AG04450 (cell line): ENCODE measurements at regions not wholly inside any gene's neighbourhood (a gene's known extent, or its start where the extent isn't known, plus 50 kb on each side); places are given as distances from the start of the nearest gene placed in this dataset.

Experiments used
- CTCF ChIA-PET: fragments of 300-600, 350-600 bp; formaldehyde crosslinking; extraction: SDS; loops from one replicate; lab custom pipeline; 2022; ENCODE audit warnings: antibody characterized with exemption, inconsistent platforms; lab: Charles Lee
- POLR2A ChIA-PET: fragments of 350-600 bp; formaldehyde crosslinking; extraction: SDS; loops from one replicate; lab custom pipeline; 2021; ENCODE audit warnings: antibody characterized with exemption, inconsistent platforms; lab: Yijun Ruan, JAX
- DNase-seq: peaks from one replicate; pipeline ENCODE4 v3.0.0-alpha.2; 2011; ENCODE audit warnings: low read depth, low spot score
- H3K27ac ChIP-seq: one replicate; pipeline ENCODE4 v1.5.1; 2012; ENCODE audit warnings: low read depth, low read length, control low read depth
- H3K27me3 ChIP-seq: one replicate; pipeline ENCODE4 v1.6.0; 2012; ENCODE audit warnings: low read length; ENCODE audit not compliant: control insufficient read depth, insufficient read depth
- H3K4me3 ChIP-seq: 2 replicates; pipeline ENCODE4 v1.5.1; 2011; ENCODE audit warnings: mild to moderate bottlenecking, low read depth, low read length, control low read depth
- H3K9me3 ChIP-seq: 2 replicates; pipeline ENCODE4 v1.5.1; 2012; ENCODE audit warnings: low read length; ENCODE audit not compliant: control insufficient read depth, insufficient read depth
- CTCF ChIP-seq: IDR thresholded peaks from 2 replicates; pipeline ENCODE4 v1.5.1; 2011; ENCODE audit warnings: low read depth, low read length, control low read depth, inconsistent platforms

- POLR2A ChIA-PET, result no interaction called here
- H3K4me3 ChIP-seq, result no peak overlapping the region
- TF ChIP-seq CTCF, result no peak
- H3K27me3 ChIP-seq, result no peaks in the 10 kb centered on the region
- no peak overlapping the region for H3K27ac ChIP-seq
- CTCF ChIA-PET, result no interaction called here
- no peak for DNase-seq
- no peaks in the 10 kb centered on the region for H3K9me3 ChIP-seq
Measured at GRCh38 chrX:100479329-100479728, 69.3 kb upstream of the PCDH19 start.

- no peak for TF ChIP-seq CTCF
- H3K27ac ChIP-seq, result no peak overlapping the region
- H3K4me3 ChIP-seq, result no peak overlapping the region
- no peak for DNase-seq
- ChIA-PET POLR2A (no interaction called here), CTCF (no interaction called here)
- H3K9me3 ChIP-seq, result no peaks in the 10 kb centered on the region
- H3K27me3 ChIP-seq, result no peaks in the 10 kb centered on the region
Measured at GRCh38 chrX:100478714-100479306, 68.7 kb upstream of the PCDH19 start.

GRCh38 chrX:100477958-100478357 lies 67.9 kb upstream of the PCDH19 start:
- no peak for DNase-seq
- TF ChIP-seq CTCF, result no peak
- CTCF ChIA-PET, result no interaction called here

GRCh38 chrX:100477467-100477866 lies 67.4 kb upstream of the PCDH19 start:
- H3K9me3 ChIP-seq, result no peaks in the 10 kb centered on the region
- no peak overlapping the region for H3K27ac ChIP-seq
- CTCF ChIA-PET, result no interaction called here
- no peaks in the 10 kb centered on the region for H3K27me3 ChIP-seq
- POLR2A ChIA-PET, result no interaction called here
- no peak for TF ChIP-seq CTCF
- no peak overlapping the region for H3K4me3 ChIP-seq
- no peak for DNase-seq

More at GRCh38 chrX:100477958-100478357, 67.9 kb upstream of the PCDH19 start:
- Histone ChIP-seq H3K9me3 (no peaks in the 10 kb centered on the region), H3K27ac (no peak overlapping the region), H3K27me3 (no peaks in the 10 kb centered on the region), H3K4me3 (no peak overlapping the region)
- POLR2A ChIA-PET, result no interaction called here
